ENCODE measurements at regions not wholly inside any gene's neighbourhood (a gene's known extent, or its start where the extent isn't known, plus 50 kb on each side); places are given as distances from the start of the nearest gene placed in this dataset.
"Not testable (repeated sequence)": the region's sequence is repeated elsewhere in the genome, so short reads cannot be mapped to it uniquely, and the experiment has no call there.

DNA sequence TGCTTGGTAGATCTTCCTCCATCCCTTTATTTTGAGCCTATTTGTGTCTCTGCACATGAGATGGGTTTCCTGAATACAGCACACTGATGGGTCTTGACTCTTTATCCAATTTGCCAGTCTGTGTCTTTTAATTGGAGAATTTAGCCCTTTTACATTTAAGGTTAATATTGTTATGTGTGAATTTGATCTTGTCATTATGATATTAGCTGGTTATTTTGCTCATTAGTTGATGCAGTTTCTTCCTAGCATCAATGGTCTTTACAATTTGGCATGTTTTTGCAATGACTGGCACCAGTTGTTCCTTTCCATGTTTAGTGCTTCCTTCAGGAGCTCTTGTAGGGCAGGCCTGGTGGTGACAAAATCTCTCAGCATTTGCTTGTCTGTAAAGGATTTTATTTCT is 72.4 kb downstream of the HNRNPD start:
- DNase-seq, result not testable (repeated sequence)

DNA sequence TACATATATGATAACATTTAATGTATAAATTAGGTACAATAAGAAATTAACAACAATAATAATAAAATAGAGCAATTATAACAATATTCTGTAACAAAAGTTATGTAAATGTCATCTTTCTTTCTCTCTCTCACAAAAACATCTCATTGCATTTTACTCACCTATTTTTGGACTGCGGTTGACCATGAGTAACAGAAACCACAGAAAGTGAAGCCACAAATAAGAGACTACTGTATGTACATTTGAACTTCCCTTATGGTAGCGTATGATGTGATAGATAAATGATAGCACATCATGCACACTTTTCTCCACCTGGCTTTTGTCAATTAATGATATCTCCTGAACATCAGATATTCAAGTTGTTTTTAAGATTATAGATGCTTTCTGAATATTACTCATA is 80.5 kb downstream of the HNRNPD start:
- DNase-seq, result peak; percentile 53

DNA sequence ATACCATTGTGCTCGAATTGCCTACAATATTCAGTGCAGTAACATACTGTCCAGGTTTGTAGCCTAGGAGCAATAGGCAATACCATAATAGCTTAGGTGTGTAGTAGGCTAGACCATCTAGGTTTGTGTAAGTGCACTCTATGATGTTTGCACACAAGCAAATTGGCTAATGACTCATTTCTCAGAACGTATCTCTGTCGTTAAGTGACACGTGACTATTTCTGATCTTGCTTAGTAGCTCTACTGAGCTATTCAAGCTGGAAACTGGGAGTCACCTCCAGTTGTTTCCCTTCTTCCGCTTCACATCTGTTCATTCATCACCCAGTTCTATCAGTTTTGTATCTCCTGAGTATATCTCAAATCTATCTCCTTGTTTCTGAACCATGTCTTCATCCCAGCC is 86.1 kb downstream of the HNRNPD start:
- no peak for DNase-seq

DNA sequence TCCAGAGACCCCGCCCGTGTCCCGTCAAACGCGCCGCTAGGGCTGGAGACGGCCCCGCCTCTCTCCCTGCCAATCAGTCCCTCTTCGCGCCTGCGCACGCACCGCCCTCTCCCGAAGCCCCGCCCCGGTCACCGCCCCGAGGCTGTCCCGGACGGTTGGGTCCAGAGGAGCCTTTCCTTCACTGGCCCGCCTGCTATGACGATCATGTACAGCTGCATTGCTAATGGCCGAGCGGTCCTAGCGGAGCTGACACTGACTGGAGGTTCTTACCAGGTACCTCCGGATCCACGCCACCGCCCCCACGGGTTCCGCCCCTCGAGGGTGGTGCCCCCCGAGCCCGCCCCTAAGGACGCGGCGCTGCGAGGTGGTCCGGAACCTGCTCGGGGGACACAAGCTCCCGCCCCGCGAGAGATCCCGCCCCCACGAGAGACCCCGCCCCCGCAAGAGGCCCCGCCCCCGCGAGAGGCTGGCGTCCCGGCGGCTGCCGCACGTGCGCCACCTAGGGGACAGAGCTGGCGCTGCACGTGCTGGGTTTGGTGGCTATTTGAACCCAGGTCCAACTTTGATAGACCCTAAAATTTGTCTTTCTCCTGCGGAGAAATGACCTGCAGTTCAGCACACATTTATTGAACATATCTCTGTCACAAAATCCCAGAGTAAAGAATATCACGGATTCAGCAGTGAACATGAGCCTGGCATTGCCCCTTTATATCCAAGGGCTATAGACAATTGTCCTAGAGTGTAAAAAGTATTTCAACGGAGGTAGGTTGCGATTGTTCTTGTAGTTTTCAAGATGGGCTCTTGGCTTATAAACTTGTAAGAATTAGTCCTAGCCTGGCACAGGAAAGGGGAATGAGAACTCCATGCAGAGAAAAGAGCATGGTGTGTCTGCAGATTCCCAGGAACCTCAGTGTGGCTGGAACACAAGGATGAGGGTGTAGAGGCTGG is 88.7 kb downstream of the HNRNPD start:
- peak; percentile 100 for DNase-seq

DNA sequence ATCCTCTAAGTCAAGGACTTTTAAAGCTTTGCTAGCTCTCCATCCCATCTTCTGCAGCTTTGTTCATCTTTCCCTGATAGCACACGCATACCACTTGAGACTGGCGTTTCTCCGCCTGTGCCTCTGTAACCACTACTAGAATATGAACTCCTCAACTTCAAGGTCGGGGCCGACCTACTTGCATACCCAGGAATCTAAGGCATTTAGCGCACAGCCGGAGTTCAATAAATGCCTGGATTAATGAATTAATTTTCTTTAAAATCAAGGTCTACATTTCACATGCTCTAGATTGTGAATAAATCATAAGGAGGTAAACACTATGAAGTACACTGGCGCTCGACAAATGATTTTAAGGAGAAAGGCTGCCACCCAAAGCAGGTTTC is 89.3 kb downstream of the HNRNPD start:
- no peak for DNase-seq

DNA sequence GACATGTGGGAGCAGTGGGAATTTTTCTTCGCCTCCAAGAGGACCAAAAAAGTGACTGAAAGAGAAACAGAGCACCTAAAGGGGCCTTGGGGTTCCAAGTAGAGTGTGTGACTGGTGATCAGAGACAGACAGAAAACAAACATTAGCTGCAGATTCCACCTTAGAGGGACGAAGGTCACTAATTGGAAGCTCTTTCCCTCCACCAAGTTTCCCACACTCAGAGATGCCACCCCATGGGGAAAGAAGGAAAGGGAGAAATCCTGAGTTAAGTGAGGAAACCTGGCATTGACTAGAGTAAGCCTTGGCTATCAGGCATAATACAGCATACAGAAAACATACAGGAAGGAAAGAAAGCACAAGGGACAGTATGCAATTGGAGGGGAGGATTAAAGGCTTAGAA is 90.9 kb downstream of the HNRNPD start:
- DNase-seq, result no peak

DNA sequence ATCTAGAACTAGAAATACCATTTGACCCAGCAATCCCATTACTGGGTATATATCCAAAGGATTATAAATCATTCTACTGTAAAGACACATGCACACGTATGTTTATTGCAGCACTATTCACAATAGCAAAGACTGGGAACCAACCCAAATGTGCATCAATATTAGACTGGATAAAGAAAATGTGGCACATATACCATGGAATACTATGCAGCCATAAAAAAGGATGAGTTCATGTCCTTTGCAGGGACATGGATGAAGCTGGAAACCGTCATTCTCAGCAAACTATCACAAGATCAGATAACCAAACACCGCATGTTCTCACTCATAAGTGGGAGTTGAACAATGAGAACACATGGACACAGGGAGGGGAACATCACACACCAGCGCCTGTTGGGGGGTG is 94.2 kb downstream of the HNRNPD start:
- not testable (repeated sequence) for DNase-seq

DNA sequence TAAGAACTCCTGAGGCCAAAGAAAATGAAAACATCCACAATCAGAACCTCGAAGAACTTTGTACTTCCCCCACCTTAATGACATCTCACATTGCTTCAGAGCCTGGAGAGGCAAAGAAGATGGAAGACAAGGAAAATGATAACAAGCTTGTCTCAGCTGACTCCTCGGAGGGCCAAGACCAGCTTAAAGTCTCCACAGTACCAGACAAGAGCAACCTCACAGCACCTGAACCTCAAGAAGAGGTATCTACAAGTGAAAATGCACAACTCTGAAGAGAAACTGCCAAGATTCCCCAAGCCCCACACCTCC is 97.5 kb downstream of the HNRNPD start:
- no peak for DNase-seq

DNA sequence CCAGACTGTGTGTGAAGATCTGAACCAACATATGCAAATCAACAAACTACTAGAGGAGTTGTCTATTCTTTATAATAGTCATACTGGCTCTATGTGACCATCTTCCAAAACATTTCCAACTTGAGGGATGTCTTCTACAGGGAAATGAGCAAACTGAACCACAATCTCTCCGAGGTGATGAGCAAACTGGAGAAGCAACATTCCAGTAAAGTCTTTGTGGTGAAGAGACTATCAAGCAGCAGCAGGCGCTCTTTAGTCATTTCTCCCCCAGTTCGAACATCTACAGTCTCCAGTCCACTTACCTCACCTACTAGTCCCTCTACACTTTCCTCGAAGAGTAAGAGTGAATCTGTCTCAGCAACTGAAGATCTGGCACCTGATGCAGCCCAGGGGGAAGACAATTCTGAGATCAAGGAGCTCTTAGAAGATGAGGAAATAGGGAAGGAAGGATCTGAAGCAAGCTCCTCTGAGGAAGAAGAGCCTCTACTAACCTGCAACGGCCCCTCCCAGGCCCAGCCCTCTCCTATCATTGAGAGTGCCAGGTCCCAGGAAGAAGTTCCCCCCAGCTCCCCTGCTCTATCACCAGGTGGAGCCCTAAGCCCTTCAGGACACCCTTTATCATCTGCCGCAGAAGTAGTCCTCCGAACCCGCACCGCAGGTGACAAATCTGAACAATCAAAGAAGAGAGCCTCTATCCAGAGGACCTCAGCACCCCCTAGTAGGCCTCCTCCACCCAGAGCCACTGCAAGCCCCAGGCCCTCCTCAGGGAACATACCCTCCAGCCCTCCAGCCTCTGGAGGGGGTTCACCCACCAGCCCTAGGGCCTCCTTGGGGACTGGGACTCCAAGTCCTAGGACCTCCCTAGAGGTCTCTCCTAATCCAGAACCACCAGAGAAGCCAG is 98.1 kb downstream of the HNRNPD start:
- DNase-seq, result no peak

DNA sequence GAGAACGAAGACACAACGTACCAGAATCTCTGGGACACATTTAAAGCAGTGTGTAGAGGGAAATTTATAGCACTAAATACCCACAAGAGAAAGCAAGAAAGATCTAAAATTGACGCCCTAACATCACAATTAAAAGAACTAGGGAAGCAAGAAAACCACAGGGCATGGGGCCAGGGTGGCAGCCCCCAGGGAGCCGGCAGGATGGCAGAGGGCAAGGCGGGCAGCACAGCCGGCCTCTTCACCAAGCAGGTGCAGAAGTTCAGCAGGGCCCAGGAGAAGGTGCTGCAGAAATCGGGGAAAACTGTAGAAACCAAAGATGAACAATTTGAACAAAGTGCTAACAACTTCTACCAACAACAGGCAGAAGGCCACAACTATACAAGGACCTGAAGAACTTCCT is 99.1 kb downstream of the HNRNPD start:
- not testable (repeated sequence) for DNase-seq

DNA sequence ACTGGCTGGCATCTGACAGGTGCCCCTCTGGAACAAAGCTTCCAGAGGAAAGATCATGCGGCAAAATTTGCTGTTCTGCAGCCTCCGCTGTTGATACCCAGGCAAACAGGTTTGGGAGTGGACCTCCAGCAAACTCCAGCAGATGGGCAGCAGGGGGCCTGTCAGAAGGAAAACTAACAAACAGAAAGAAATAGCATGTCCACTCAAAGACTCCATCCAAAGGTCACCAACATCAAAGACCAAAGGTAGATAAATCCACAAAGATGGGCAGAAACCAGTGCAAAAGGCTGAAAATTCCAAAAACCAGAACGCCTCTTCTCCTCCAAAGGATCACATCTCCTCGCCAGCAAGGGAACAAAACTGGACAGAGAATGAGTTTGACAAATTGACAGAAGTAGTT is 101.3 kb downstream of the HNRNPD start:
- DNase-seq, result not testable (repeated sequence)

DNA sequence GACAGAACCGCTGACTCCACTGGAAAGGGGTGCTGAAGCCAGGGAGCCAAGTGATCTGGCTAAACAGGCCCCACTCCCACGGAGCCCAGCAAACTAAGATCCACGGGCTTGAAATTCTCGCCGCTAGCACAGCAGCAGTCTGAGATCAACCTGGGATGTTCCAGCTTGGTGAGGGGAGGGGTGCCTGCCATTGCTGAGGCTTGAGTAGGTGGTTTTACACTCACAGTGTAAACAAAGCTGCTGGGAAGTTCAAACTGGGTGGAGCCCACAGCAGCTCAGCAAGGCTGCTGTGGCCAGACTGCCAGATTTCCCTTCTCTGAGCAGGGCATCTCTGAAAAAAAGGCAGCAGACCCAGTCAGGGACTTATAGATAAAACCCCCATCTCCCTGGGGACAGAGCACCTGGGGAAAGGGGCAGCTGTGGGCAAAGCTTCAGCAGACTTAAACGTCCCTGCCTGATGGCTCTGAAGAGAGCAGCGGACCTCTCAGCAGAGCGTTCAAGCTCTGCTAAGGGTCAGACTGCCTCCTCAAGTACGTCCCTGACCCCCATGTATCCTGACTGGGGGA is 101.8 kb downstream of the HNRNPD start:
- not testable (repeated sequence) for DNase-seq

DNA sequence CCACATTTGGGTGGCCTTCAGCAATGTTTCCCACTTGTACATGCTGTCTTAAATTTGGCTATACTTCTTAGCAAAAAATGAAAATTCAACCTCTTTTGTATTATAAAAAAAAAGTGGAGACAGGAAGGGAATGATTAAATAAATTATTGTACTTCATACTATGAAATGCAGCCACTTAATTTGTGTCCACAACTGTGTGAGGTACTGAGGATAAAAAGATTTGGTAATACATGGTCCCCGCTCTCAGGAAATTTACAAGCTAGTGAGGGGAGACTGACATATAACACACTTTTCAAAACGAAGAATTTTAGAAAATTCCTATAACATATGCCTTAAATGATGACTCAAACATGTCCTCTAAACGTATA is 105.0 kb downstream of the HNRNPD start:
- no peak for DNase-seq

DNA sequence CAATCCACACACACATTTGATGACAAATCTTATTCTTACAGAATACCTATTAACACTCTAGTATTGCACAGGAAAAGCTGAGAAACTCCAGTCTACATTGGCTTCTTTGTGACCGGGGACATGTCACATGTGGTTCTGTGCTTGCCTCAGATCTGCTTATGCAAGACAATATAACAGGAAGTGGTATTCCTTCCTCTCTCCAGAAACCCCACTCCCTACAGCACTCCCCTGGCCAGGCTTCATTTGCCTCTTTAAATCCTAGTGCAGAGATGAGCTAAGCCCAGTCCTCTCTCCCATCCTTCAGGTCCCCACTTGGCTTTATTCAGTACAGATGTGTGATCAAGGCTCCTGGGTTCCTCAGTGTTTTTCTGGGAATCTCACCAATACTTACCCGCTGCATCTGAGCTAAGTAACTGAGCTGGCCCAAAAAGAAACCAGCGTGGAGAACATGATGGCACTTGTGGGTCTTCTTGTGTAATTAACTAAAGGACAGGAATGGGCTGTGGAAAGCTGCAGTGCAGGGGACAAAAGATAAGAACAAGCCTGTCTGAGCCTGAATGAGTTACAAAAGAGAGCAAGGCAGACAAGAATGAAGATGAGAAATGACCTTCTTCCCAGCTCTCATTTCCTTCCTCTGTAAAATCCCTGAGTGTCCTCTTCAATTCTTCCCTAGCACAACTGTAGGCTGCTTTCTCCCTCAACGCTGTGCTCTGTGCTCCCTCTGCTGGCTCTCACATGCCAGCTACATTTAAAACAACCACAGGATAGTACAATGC is 105.6 kb downstream of the HNRNPD start:
- DNase-seq, result peak; percentile 94

DNA sequence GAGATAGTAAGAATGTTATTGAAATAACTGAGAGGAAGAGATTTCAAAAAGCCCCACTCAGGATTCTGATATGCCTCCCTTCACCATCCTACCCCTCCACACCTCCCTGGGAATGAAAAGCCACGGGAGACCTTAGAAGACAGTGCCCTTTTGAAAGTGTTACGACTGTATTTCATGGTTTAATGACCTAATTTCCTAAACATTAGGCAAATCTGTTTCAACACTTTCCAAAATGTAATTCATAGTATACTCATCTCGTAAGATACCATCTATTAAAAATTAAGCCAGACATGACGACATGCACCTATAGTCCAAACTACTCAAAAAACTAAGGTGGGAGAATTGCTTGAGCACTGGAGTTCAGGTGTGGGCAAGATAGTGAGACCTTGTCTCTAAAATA is 106.3 kb downstream of the HNRNPD start:
- peak; percentile 66 for DNase-seq

DNA sequence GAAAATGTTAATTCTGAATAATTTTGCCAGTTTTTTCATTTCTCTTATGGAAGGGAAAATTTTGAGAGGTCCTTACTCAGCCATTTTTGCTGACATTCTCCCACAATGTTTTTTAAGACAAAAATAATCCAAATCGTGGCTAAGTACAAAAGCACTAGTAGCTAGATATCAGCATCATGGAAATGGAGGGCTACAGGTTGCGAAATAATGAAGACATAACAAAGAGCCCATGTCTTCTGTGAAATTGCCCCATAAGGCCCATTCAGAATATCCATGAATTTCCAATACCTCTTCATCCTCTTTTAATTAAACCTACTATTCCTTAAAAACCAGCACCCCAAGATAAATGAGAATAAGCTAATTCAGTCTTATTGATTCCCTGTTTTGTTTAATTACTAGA is 107.4 kb downstream of the HNRNPD start:
- DNase-seq, result no peak

DNA sequence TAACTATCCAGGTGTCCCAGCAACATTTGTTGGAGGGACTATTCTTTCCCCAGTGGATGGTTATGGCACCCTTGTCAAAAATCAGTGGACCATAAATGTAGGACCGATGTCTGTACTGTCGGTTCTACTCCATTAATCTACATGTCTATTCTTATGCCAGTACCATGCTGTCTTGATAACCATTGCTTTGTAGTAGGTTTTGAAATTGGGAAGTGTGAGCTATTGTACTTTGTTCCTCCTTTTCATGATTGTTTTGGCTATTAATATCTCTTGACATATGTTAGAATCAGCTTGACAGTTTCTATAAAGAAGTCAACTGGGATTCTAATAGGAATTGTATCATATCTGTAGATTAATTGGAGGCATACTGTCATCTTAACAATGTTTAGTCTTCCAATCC is 112.7 kb downstream of the HNRNPD start:
- DNase-seq, result peak; percentile 40

DNA sequence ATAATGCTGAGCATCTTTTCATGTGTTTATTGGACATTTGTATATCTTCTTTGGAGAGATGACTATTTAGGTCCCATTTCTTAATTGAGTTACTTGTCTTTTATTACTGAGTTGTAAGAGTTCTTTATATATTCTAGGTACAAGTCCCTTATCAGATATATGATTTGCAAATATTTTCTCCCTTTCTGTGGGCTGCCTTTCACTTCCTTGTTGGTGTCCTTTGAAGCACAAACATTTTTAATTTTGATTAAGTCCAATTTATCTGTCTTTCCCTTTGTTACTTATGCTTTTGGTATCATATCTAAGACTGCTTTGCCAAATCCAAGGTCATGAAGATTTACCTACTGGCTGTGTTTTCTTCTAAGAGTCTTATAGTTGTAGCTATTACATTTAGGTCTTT is 113.2 kb downstream of the HNRNPD start:
- DNase-seq, result no peak

DNA sequence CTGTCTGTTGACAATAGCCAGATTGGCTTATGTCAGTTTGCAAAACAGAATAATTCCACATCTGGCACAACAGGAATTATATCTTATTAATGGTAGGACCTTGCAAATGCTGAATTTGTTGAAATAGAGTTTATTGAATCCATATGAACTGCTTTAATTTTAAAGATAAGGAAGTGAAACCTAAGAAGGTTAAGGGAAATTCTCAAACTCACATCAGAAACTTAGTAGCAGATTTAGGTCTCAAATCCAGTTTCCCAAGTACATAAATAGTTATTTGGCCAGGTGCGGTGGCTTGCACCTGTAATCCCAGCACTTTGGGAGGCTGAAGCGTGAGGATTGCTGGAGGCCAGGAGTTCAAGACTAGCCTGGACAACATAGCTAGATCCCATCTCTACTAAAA is 117.1 kb downstream of the HNRNPD start:
- DNase-seq, result peak; percentile 15

DNA sequence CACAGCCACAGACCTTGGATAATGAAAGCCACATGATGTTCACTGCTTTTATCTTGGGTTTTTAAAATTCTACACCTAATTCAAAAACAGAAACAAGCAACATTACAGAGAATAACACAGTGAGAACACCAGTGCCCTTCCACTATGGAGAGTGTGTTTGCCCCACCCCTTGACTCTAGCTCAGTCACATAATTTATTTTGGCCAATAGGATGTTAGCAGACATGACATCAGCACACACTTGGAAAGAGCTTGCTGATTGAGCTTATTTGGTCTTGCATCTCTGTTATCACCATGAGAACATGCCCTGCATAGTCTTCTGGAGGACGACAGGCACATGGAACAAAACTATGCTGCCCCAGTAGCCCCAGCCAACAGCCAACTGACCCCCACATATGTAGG is 118.1 kb downstream of the HNRNPD start:
- no peak for DNase-seq

DNA sequence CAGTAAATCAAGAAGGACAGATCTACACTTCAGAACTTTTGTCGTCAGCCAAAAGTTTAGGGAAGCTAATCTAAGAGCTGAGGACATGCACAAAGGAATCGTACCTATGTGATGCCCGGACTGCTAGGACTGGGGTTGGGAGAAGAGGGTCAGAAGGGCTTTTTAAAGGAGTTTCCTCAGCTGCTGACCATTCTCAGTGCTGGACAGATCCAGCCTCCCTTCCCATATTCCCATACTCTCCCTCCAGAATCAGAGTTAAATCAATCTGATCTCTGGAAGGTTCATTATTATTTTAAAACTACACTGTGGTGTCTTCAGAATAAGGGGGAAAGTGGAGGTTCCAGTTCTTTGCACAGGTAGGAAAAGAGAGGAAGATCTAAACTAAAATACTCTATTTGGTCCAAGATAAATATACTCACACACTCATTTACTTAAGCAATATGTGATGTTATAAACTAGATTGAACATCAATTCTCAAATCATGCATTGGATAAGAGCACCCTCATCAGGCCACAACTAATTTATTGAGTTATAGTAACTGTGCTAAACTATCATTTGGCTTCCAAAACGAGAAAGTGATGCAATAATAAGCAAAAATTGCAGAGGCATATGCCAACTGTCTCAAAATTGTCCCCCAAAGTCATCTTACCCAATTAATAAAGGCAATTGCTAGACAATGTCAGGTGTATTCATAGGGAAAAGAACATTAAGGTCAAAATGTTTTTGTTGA is 124.7 kb downstream of the HNRNPD start:
- no peak for DNase-seq

DNA sequence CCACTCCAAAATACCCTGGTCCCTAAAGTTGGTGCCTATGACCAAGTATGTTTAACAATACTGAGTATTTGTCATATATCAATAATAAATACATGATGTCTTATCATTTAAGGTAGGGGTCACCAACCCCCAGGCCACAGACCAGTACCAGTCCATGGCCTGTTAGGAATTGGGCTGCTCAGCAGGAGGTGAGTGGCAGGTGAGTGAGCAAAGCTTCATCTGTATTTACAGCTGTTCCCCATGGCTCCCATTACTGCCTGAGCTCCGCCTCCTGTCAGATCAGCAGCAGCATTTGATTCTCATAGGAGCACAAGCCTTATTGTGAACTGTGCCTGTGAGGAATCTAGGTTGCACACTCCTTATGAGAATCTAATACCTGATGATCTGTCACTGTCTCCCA is 126.2 kb downstream of the HNRNPD start:
- no peak for DNase-seq

All from inflammatory macrophage treated with lipopolysaccharide for 4 hours (primary cell).